ENCODE measurements at regions not wholly inside any gene's neighbourhood (a gene's known extent, or its start where the extent isn't known, plus 50 kb on each side); places are given as distances from the start of the nearest gene placed in this dataset.

DNA sequence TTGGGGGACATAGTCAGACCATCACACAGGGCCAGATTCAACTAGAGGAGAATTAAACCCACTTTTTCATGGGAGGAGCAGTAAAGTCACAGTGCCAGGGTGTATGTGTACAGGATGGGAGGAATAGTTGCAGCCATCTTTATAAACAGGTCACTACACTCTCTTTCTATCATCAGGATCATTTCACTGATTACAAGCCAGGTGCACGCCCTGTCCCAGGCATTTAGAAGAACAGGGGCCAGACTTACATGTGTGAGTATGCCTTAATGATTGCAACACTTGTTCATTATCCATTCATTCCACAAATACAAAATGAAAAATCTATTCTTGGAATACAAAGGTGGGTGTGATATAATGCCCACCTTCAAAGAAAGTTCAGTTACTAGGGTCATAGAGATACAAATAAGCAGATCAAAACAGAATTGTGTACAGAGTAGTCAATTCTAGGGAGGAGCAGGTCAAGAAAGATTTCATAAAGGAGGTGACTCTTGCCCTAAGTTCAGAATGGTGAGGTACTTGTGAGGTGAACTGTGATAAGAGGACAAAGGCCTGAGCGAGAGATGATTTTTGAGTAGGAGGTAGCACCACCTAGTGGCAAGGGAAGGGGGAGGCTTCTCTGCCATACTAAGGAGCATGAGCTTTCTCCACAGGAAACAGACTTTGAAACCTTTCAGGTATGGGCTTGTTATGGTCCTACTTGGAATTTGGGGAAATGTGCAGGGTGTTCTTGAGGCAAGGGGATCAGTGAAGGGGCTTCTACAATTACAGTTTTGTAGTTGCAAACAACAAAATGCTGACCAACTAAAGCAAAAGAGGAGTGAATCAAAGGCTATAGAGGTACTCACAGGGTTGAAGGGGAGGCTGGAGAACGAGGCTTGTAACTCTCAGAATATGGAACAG, 156.3 kb downstream of the SUCLG1 start:
- TF ChIP-seq POLR2AphosphoS5 (IDR thresholded peaks at IDR 0.05; ENCODE audit: borderline replicate concordance, low read depth, low read length) (no peak), FOXP2 (optimal IDR thresholded peaks at IDR 0.05; ENCODE audit: control extremely low read depth, extremely low read length, insufficient read depth) (no peak)

Measured in SK-N-MC (cell line).